C4-2B (cell line): ENCODE measurements at regions not wholly inside any gene's neighbourhood (a gene's known extent, or its start where the extent isn't known, plus 50 kb on each side); places are given as distances from the start of the nearest gene placed in this dataset.

Experiments used
- ZFX ChIP-seq: fragments of 450-650 bp; IDR thresholded peaks from 2 replicates; pipeline ENCODE4 v1.6.1; 2017
- TF ChIP-seq, protein P1 (sequence below): fragments of 450-650 bp; conservative IDR thresholded peaks from 2 replicates; pipeline ENCODE4 v1.5.1; 2017; ENCODE audit warnings: mild to moderate bottlenecking

DNA sequence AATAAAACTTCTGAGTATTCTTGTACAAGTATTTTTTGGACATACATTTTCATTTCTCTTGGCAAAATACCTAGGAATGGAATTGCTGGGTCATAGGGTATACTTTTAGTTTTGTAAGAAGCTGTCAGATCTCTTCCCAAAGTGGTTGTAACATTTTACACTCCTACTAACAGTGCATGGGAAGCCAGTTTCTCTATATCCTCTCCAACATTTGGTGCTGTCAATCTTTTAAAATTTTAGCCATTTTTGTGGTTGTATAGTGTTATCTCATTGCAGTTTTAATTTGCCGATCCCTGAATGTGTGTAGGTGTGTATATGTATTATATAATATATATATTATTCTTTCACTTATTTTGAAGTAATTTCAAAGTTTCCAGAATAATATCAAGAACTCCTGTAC lies 63.1 kb upstream of the TMEM178A start:
- TF ChIP-seq, protein P1, sequence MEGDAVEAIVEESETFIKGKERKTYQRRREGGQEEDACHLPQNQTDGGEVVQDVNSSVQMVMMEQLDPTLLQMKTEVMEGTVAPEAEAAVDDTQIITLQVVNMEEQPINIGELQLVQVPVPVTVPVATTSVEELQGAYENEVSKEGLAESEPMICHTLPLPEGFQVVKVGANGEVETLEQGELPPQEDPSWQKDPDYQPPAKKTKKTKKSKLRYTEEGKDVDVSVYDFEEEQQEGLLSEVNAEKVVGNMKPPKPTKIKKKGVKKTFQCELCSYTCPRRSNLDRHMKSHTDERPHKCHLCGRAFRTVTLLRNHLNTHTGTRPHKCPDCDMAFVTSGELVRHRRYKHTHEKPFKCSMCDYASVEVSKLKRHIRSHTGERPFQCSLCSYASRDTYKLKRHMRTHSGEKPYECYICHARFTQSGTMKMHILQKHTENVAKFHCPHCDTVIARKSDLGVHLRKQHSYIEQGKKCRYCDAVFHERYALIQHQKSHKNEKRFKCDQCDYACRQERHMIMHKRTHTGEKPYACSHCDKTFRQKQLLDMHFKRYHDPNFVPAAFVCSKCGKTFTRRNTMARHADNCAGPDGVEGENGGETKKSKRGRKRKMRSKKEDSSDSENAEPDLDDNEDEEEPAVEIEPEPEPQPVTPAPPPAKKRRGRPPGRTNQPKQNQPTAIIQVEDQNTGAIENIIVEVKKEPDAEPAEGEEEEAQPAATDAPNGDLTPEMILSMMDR, result no peak
- TF ChIP-seq ZFX, result no peak
